AML-193 (cell line): ENCODE measurements at regions not wholly inside any gene's neighbourhood (a gene's known extent, or its start where the extent isn't known, plus 50 kb on each side); places are given as distances from the start of the nearest gene placed in this dataset.

Source experiments
- DNase-seq, 2 experiments: peaks; one replicate each; lab custom pipeline; 2025; lab: John Stamatoyannopoulos, UW

DNA sequence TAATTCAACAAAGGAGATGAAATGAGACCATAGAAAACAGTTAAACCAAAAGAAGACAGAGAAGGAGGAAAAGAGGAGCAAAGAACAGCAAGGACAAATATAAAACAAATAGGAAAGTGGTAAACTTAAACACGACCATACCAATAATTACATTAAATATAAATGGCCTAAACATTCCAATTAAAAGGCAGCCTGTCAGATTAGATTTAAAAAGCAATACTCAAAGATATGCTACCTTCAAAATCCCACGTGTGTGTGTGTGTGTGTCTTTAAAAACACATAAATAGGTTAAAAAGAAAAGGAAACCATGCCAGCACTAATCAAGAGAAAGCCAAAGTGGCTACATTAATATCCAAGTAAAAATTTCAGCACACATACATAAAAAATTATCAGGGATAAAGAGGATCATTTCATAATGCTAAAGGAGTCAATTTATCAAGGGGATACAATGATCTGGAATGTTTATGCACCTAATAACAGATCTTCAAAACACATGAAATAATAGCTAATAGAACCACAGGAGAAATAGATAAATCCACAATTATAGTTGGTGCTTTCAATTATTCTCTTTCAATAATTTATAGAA lies 355.7 kb upstream of the POU3F1 start:
- DNase-seq = no peak

- DNase-seq = no peak
These were observed 350.0 kb upstream of the POU3F1 start for GRCh38 chr1:38396606-38397005.

GRCh38 chr1:38394303-38394702 lies 347.7 kb upstream of the POU3F1 start:
- no peak for DNase-seq

DNA sequence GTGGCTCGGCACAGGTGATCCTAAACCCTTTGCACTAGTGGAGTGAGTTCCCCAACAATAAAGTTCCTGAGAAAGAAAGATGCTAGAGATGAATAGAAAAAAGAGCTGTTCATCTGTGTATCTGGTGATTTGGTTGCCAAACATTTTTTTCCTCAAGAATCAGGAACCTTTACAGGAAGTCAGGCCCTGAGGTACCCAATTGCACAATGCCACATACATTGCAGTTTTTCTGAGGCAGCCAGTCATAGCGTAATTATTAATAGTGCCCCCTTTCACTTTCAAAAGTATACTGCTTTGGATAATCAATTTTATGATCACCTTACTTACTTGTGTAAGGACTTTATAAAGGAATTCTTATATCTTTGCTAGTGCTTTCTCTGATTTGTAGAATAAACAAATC lies 346.3 kb upstream of the POU3F1 start:
- peak; percentile 66 to 71 for DNase-seq

- DNase-seq = no peak
These were observed 334.7 kb upstream of the POU3F1 start for GRCh38 chr1:38381256-38381655.

GRCh38 chr1:38376577-38376976 lies 330.0 kb upstream of the POU3F1 start:
- no peak for DNase-seq

- no peak for DNase-seq
These were observed 328.4 kb upstream of the POU3F1 start for GRCh38 chr1:38375035-38375434.

GRCh38 chr1:38371505-38371844 lies 324.9 kb upstream of the POU3F1 start:
- no peak for DNase-seq

DNA sequence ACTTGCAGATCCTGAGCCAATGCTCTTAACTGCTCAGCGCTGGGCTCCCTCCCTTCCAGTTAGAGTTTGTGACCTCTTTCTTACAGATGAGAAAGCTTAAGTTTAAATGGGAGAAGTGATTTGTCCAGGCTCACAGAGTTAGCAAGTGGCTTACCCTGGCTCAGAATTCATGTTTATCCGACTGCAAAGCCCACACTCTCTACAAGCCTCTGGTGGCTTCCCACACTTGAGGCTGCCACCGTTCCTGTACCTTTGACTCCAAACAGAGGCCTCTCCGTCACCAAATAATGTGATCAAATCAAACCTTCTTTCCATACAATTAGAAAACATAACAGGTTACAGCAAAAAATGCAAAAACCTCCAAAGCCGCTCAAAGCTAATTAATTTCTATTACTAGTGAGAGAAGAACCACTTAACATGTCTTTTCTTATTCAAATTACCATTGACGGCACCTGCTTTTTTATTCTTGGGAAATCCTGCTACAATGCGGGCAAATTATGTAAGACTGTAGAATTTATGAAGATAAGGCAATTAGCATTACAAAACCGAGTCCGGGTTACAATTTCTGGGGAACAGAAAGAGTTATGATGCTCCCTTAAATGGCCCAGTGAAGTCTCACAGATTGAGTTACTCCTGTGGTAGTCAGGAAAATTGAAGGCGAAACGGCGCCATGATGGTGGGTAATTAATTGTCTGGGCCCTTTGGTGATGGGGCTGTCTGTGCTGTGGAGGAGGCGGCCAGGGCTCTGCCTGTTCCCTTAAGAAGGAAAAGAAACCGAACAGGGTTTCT lies 324.3 kb upstream of the POU3F1 start:
- no peak for DNase-seq

DNA sequence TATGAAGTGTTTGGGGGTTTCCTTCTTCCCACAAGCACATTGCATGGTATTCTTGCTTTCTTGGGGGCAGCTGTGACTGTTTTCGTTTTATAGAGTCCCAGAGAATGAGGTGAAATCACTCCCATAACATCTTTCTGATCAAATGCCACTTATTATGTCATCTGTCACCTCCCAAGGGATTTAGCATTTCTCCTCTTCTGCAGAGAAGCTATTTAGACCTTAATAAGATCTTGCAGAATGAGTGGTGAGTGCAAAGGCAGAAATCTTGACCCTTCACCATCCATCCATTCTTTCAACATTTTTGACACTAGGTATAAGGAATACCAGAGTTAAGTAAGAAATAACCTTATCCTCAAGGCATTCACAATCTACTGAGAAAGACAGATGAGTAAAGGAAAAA lies 318.6 kb upstream of the POU3F1 start:
- DNase-seq = no peak

- no peak for DNase-seq
These were observed 315.0 kb upstream of the POU3F1 start for GRCh38 chr1:38361566-38361965.

- DNase-seq = no peak
These were observed 314.2 kb upstream of the POU3F1 start for GRCh38 chr1:38360807-38361206.

GRCh38 chr1:38353956-38354355 lies 307.4 kb upstream of the POU3F1 start:
- no peak for DNase-seq

DNA sequence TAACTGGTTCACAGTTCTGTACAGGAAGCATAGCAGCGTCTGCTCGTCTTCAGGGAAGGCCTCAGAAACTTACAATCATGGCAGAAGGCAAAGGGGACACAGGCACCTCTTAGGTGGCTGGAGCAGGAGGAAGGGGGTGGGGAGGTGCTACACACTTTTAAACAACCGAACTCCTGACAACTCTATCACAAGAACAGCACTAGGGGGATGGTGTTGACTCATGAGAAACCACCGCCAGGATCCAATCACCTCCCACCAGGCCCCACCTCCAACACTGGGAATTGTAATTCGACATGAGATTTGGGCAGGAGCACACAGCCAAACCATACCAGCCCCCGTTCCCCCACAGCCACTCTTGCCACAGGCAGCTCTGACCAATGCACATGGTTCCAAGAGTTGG lies 306.3 kb upstream of the POU3F1 start:
- DNase-seq = no peak

DNA sequence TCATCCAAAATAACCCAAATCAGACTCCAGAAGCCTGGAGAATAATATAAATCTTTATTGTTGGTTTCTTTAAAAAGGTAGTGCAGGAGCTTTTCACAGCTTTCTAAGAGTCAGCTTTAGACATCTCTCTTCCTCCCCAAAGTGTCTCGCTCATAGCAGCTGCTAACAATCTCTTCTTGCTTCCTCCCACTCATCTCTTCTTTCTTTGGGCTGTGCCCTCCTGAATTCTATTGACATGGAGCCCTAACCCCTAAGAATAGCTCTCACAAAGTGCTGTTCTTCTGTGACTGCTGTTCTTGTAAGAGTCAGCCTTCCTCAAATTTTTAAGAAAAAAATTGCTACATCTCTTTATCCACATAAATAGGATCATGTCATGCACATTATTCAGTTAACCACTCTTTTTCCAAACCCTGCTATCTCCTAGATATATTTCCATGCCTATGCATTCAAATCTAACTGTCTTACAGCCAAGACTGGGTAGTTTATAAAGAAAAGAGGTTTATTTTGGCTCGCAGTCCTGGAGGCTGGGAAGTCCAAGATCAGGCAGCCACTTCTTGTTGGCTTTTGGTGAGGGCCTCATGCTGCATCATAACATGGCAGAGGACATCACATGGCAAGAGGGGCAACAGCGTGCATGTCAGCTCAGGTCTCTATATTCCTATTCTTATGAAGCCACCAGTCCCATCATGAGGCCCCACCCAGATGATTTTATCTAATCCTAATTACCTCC lies 301.0 kb upstream of the POU3F1 start:
- DNase-seq = no peak

DNA sequence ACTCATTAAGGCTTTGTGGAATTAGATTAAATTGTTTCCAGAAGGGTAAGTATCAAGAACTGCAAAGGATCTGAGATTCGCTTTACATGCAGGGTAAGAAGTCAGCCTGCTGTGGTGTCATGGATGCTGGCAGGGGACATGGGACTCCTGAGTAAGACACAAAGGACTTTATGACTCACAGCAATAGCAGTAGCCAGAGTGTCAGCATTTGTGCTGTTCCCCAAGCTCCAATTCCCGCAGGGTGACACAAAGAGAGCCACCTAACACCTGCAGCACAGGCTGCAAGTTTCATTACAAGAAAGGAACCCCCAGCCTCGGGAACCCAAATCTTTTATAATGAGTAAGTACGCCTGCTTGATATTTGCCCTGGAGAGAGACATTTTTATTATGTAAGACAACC lies 298.1 kb upstream of the POU3F1 start:
- DNase-seq = no peak

DNA sequence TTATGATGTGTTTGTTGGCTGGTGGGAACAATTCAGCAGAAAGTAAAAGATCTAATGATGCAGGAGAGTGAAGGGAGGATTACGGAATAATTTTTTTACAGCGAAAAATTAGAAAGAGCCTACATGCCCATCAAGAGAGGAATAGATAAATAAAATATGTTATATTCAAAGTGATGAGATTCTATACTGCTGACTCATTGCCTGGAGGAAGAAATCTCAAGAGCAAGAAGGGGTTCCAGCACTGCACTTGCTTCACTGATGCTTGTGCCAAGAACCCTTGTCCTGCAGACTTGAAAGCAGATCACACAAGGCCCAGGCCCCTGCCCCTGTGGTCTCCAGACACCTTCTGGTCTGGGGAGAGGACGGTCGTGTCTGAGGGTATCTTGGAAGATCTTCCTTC lies 295.1 kb upstream of the POU3F1 start:
- DNase-seq = no peak

GRCh38 chr1:38340409-38340808 lies 293.8 kb upstream of the POU3F1 start:
- DNase-seq = no peak

- DNase-seq = no peak
These were observed 291.1 kb upstream of the POU3F1 start for GRCh38 chr1:38337711-38338110.

GRCh38 chr1:38336961-38337360 lies 290.4 kb upstream of the POU3F1 start:
- no peak for DNase-seq

GRCh38 chr1:38336301-38336923 lies 289.8 kb upstream of the POU3F1 start:
- no peak for DNase-seq

- peak; percentile 23 to 35 for DNase-seq
These were observed 288.5 kb upstream of the POU3F1 start for GRCh38 chr1:38334930-38335592.
